Breast epithelium (tissue), 4 donors: ENCODE measurements at regions not wholly inside any gene's neighbourhood (a gene's known extent, or its start where the extent isn't known, plus 50 kb on each side); places are given as distances from the start of the nearest gene placed in this dataset.

Experiments
- DNase-seq, 2 donors: peaks; one replicate each; pipeline ENCODE4 v3.0.0-alpha.2; 2019; ENCODE audit warnings: low spot score in 2 of 2
- H3K27ac ChIP-seq, 2 donors: fragments of 200-600 bp; sonication (generic) in 1 of 2; one replicate each; pipeline ENCODE4 v1.5.1; 2016 to 2019; ENCODE audit warnings: mild to moderate bottlenecking in 1 of 2
- H3K27me3 ChIP-seq, 2 donors: fragments of 200-600 bp; sonication (generic) in 1 of 2; one replicate each; pipeline versions ENCODE4 v1.5.1 to v1.6.0; 2017 to 2019; ENCODE audit warnings: control low read depth in 1 of 2, mild to moderate bottlenecking in 1 of 2
- H3K36me3 ChIP-seq: fragments of 200-600 bp; one replicate; pipeline ENCODE4 v1.5.1; 2019
- H3K4me1 ChIP-seq, 2 donors: fragments of 200-600 bp; sonication (generic); one replicate each; pipeline ENCODE4 v1.5.1; 2016 to 2019; ENCODE audit warnings: control low read depth in 1 of 2
- H3K4me3 ChIP-seq, 3 donors: fragments of 200-600 bp; sonication (generic); 1 replicate in 2 of 3; 2 replicates in 1 of 3; pipeline ENCODE4 v1.5.1; 2016 to 2019; ENCODE audit warnings: mild to moderate bottlenecking in 3 of 3, moderate library complexity in 2 of 3
- H3K9me3 ChIP-seq, 2 donors: fragments of 200-600 bp; sonication (generic) in 1 of 2; one replicate each; pipeline ENCODE4 v1.5.1; 2016 to 2019; ENCODE audit warnings: control low read depth in 1 of 2
- POLR2A ChIP-seq: fragments of 450-650 bp; IDR thresholded peaks from one replicate; pipeline ENCODE4 v1.6.1; 2016; ENCODE audit warnings: antibody characterized with exemption, mild to moderate bottlenecking, moderate library complexity
- POLR2AphosphoS5 ChIP-seq, 3 donors: sonication (generic); formaldehyde crosslinking; IDR thresholded peaks; one replicate each; pipeline ENCODE4 v1.6.1; 2017; ENCODE audit warnings: antibody characterized with exemption in 3 of 3
- intact Hi-C: fragments of 100-400 bp; cut with DNase I; formaldehyde crosslinking; loops from one replicate; pipeline ENCODE4 v1.15.1; 2023; ENCODE audit warnings: low total_unique reads
- TF ChIP-seq, protein P1 (sequence below), 3 donors: fragments of 450-650 bp; IDR thresholded peaks; one replicate each; pipeline ENCODE4 v1.5.1; 2016 to 2017; ENCODE audit warnings: antibody characterized with exemption in 3 of 3, mild to moderate bottlenecking in 3 of 3, moderate library complexity in 3 of 3

- TF ChIP-seq, protein P1, sequence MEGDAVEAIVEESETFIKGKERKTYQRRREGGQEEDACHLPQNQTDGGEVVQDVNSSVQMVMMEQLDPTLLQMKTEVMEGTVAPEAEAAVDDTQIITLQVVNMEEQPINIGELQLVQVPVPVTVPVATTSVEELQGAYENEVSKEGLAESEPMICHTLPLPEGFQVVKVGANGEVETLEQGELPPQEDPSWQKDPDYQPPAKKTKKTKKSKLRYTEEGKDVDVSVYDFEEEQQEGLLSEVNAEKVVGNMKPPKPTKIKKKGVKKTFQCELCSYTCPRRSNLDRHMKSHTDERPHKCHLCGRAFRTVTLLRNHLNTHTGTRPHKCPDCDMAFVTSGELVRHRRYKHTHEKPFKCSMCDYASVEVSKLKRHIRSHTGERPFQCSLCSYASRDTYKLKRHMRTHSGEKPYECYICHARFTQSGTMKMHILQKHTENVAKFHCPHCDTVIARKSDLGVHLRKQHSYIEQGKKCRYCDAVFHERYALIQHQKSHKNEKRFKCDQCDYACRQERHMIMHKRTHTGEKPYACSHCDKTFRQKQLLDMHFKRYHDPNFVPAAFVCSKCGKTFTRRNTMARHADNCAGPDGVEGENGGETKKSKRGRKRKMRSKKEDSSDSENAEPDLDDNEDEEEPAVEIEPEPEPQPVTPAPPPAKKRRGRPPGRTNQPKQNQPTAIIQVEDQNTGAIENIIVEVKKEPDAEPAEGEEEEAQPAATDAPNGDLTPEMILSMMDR (IDR thresholded peaks at IDR 0.05) = no peak
- no peak for TF ChIP-seq POLR2AphosphoS5 (IDR thresholded peaks at IDR 0.05)
- TF ChIP-seq POLR2A = no peak
- no peak for DNase-seq
- intact Hi-C loops = no loop called here
- H3K4me1 ChIP-seq = peaks cover 0 to 7% of the 10 kb centered on the region in 2 donors
- H3K36me3 ChIP-seq = no peaks in the 10 kb centered on the region
- H3K27me3 ChIP-seq = no peaks in the 10 kb centered on the region
- H3K4me3 ChIP-seq = no peak overlapping the region
- H3K27ac ChIP-seq = no peak overlapping the region
- no peaks in the 10 kb centered on the region for H3K9me3 ChIP-seq
These were observed 105.6 kb upstream of the ELL2 start for GRCh38 chr5:96067251-96067650.

DNA sequence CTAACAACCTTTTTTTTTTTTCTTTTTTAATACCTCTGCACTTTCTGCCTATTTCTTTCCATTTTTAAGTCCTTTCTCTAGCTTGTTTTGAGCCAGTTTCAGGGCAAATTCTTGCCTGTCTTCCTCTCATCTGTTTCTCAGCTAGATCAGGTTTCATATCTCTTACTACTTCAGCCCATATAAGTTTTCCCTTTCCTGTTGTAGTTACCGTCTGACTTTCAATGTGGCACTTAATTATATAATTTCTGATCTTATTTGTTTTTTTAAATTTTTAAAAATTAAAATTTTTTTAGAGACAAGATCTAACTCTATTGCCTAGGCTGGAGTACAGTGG, 104.7 kb upstream of the ELL2 start:
- Histone ChIP-seq H3K4me1 (peaks cover 0 to 7% of the 10 kb centered on the region in 2 donors), H3K27ac (no peak overlapping the region), H3K4me3 (no peak overlapping the region), H3K36me3 (no peaks in the 10 kb centered on the region), H3K9me3 (no peaks in the 10 kb centered on the region), H3K27me3 (no peaks in the 10 kb centered on the region)
- TF ChIP-seq POLR2AphosphoS5 (IDR thresholded peaks at IDR 0.05) = no peak
- no peak for TF ChIP-seq POLR2A
- TF ChIP-seq, protein P1 (IDR thresholded peaks at IDR 0.05) = no peak
- DNase-seq = no peak
- intact Hi-C loops = no loop called here

DNA sequence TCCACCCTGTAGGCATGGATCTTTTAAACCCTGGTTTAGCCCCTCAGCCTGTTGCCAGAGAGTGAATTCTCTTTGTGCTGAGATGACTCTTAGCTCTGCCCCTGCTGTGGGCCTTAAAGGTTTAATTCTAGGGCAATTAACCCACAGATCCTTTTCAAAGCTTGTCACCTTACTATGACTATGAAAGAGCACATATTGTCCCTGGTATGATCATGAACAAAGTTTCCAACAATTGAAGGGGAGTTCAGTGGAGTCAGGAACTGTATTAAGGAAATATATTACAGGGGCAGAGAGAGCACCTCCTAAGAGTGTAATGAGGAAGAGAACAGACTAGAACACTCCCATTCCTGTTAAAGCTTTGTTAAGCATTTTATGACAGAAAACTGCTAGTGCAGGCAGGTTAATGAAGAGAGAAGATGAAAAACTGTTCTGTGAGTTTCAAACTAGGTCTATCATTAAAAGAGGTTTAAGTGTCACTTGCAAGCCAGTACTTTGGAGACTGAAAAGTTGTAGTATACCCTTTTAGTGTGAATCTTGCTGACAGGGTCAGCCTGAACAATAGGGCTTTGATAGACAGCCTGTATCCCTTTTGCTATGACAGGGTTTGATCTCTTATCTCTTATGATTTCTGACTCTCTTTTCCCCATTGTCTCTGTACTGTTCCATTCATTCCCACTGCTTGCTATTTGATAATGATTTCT, 104.2 kb upstream of the ELL2 start:
- H3K9me3 ChIP-seq = no peaks in the 10 kb centered on the region
- H3K27ac ChIP-seq = no peak overlapping the region
- H3K4me3 ChIP-seq = no peak overlapping the region
- no peaks in the 10 kb centered on the region for H3K27me3 ChIP-seq
- intact Hi-C loops = no loop called here
- TF ChIP-seq POLR2AphosphoS5 (IDR thresholded peaks at IDR 0.05) = no peak
- no peak for TF ChIP-seq POLR2A
- TF ChIP-seq, protein P1 (IDR thresholded peaks at IDR 0.05) = no peak
- peaks cover 0 to 7% of the 10 kb centered on the region in 2 donors for H3K4me1 ChIP-seq
- no peaks in the 10 kb centered on the region for H3K36me3 ChIP-seq
- no peak for DNase-seq

- Histone ChIP-seq H3K4me3 (no peak overlapping the region), H3K4me1 (peaks cover 0 to 7% of the 10 kb centered on the region in 2 donors), H3K36me3 (no peaks in the 10 kb centered on the region), H3K27me3 (no peaks in the 10 kb centered on the region), H3K9me3 (no peaks in the 10 kb centered on the region), H3K27ac (no peak overlapping the region)
- intact Hi-C loops = no loop called here
- no peak for TF ChIP-seq POLR2A
- TF ChIP-seq, protein P1 (IDR thresholded peaks at IDR 0.05) = no peak
- no peak for TF ChIP-seq POLR2AphosphoS5 (IDR thresholded peaks at IDR 0.05)
- DNase-seq = no peak
These were observed 103.2 kb upstream of the ELL2 start for GRCh38 chr5:96064877-96065276.

GRCh38 chr5:96062836-96063235, 101.2 kb upstream of the ELL2 start:
- Histone ChIP-seq H3K27ac (no peak overlapping the region), H3K9me3 (no peaks in the 10 kb centered on the region), H3K4me3 (no peak overlapping the region), H3K27me3 (no peaks in the 10 kb centered on the region), H3K36me3 (no peaks in the 10 kb centered on the region), H3K4me1 (peaks cover 0 to 2% of the 10 kb centered on the region in 2 donors)
- DNase-seq = no peak
- TF ChIP-seq POLR2AphosphoS5 (IDR thresholded peaks at IDR 0.05) = no peak
- TF ChIP-seq POLR2A = no peak
- TF ChIP-seq, protein P1 (IDR thresholded peaks at IDR 0.05) = no peak
- intact Hi-C loops = no loop called here
